Progenitor cell of endocrine pancreas (in vitro differentiated cells): ENCODE measurements at regions not wholly inside any gene's neighbourhood (a gene's known extent, or its start where the extent isn't known, plus 50 kb on each side); places are given as distances from the start of the nearest gene placed in this dataset.

Source experiments
- DNase-seq: peaks from one replicate; pipeline ENCODE4 v3.0.0; 2021; ENCODE audit warnings: low spot score; ENCODE audit not compliant: unreplicated experiment
- H3K27ac Mint-ChIP-seq: 2 replicates; pipeline ENCODE4 v1.8.0; 2021; ENCODE audit warnings: mild to moderate bottlenecking, moderate library complexity, mixed read lengths
- H3K27me3 Mint-ChIP-seq: 2 replicates; pipeline ENCODE4 v1.8.0; 2021; ENCODE audit warnings: mixed read lengths
- H3K36me3 Mint-ChIP-seq: 2 replicates; pipeline ENCODE4 v1.8.0; 2022; ENCODE audit warnings: mixed read lengths; ENCODE audit not compliant: insufficient read depth
- H3K4me1 Mint-ChIP-seq: 2 replicates; pipeline ENCODE4 v1.8.0; 2021; ENCODE audit warnings: low read depth, mixed read lengths
- H3K4me3 Mint-ChIP-seq: 2 replicates; pipeline ENCODE4 v1.8.0; 2021; ENCODE audit warnings: low read depth, mild to moderate bottlenecking, moderate library complexity, mixed read lengths
- H3K9me3 Mint-ChIP-seq: 2 replicates; pipeline ENCODE4 v1.8.0; 2021; ENCODE audit warnings: low read depth, mixed read lengths
- TF ChIP-seq, protein P1 (sequence below): fragments of 200-600 bp; sonication (generic); IDR thresholded peaks from one replicate; pipeline ENCODE4 v1.5.0; 2021; ENCODE audit warnings: antibody characterized with exemption, mild to moderate bottlenecking; ENCODE audit not compliant: unreplicated experiment

DNA sequence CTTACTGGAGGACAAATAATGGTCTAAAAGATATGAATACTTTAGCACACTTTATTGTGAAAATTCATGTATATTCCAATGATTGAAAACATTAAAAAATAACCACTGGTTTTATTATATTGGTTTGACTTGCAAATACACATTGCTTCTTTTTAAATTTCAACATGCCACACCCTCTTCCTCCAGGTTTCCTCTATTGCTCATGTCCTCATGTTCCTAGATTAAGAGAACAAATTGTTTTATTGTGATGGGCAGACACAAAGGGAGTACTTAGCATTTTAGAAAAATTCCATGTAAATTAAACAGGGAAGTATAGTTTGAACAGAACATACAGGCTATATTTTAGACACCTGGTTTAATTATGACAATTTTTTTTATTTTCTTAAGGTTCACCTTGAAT, 230.6 kb upstream of the GPRIN3 start:
- H3K27ac Mint-ChIP-seq = no peak overlapping the region
- no peak for DNase-seq
- TF ChIP-seq, protein P1, sequence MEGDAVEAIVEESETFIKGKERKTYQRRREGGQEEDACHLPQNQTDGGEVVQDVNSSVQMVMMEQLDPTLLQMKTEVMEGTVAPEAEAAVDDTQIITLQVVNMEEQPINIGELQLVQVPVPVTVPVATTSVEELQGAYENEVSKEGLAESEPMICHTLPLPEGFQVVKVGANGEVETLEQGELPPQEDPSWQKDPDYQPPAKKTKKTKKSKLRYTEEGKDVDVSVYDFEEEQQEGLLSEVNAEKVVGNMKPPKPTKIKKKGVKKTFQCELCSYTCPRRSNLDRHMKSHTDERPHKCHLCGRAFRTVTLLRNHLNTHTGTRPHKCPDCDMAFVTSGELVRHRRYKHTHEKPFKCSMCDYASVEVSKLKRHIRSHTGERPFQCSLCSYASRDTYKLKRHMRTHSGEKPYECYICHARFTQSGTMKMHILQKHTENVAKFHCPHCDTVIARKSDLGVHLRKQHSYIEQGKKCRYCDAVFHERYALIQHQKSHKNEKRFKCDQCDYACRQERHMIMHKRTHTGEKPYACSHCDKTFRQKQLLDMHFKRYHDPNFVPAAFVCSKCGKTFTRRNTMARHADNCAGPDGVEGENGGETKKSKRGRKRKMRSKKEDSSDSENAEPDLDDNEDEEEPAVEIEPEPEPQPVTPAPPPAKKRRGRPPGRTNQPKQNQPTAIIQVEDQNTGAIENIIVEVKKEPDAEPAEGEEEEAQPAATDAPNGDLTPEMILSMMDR = no peak
- no peak overlapping the region for H3K4me3 Mint-ChIP-seq
- no peaks in the 10 kb centered on the region for H3K27me3 Mint-ChIP-seq
- peaks cover 8% of the 10 kb centered on the region for H3K9me3 Mint-ChIP-seq
- H3K36me3 Mint-ChIP-seq = no peaks in the 10 kb centered on the region
- H3K4me1 Mint-ChIP-seq = peaks cover 13% of the 10 kb centered on the region

DNA sequence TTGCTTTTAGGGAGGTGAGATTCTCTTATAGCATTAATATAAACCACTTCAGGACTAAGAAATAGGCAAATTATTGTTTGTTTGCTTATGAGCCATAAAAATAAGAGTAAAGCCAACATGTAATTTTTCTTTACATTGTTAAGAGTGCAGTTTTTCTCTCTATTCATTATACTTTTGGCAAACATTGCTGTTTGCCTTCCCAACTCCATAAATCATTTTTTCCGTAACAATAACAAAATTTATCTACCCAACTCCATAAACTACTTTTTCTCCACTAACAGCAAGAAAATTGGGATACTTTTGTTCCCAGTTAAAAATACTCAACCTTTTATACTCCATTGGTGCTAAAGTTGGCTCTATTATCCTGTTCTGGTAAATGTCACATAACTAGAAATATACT, 229.7 kb upstream of the GPRIN3 start:
- no peaks in the 10 kb centered on the region for H3K27me3 Mint-ChIP-seq
- H3K4me1 Mint-ChIP-seq = peaks cover 16% of the 10 kb centered on the region
- no peak overlapping the region for H3K4me3 Mint-ChIP-seq
- no peak for DNase-seq
- TF ChIP-seq, protein P1 = no peak
- peaks cover 8% of the 10 kb centered on the region for H3K9me3 Mint-ChIP-seq
- H3K27ac Mint-ChIP-seq = no peak overlapping the region
- H3K36me3 Mint-ChIP-seq = no peaks in the 10 kb centered on the region

DNA sequence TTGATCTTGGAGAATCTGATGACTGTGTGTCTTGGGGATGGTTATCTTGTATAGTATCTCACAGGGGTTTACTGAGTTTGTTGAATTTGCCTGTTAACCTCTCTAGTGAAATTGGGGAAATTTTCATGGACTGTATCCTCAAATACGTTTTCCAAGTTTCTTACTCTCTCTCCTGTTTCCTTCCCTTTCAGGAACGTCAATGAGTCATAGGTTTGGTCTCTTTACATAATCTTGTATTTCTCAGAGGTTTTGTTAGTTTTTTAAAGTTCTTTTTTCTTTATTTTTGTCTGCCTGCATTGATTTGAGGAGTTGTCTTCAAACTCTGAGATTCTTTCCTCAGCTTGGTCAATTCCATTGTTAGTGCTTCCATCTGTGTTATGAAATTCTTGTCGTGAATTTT, 227.7 kb upstream of the GPRIN3 start:
- no peak overlapping the region for H3K27ac Mint-ChIP-seq
- DNase-seq = no peak

DNA sequence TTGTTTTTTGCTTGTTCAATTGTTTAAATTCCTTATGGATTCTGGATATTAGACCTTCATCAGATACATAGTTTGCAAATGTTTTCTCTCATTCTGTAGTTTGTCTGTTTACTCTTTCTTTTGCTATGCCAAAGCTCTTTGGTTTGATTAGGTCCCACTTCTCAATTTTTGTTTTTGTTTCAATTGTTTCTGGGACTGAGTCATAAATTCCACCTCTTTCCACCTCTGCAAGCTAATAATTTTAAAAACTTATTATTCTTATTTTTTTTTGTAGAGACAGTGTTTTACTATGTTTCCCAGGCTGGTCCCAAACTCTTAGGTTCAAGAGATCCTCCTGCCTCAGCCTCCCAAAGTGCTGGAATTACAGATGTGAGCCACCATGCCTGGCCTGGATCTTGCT, 226.8 kb upstream of the GPRIN3 start:
- Mint-ChIP-seq H3K27me3 (no peaks in the 10 kb centered on the region), H3K27ac (no peak overlapping the region), H3K4me1 (peaks cover 6% of the 10 kb centered on the region), H3K4me3 (no peak overlapping the region), H3K9me3 (peaks cover 8% of the 10 kb centered on the region), H3K36me3 (no peaks in the 10 kb centered on the region)
- TF ChIP-seq, protein P1 = no peak
- no peak for DNase-seq

More for the DNA sequence above, 227.7 kb upstream of the GPRIN3 start:
- Mint-ChIP-seq H3K36me3 (no peaks in the 10 kb centered on the region), H3K27me3 (no peaks in the 10 kb centered on the region), H3K4me1 (peaks cover 10% of the 10 kb centered on the region), H3K9me3 (peaks cover 8% of the 10 kb centered on the region), H3K4me3 (no peak overlapping the region)
- TF ChIP-seq, protein P1 = no peak

DNA sequence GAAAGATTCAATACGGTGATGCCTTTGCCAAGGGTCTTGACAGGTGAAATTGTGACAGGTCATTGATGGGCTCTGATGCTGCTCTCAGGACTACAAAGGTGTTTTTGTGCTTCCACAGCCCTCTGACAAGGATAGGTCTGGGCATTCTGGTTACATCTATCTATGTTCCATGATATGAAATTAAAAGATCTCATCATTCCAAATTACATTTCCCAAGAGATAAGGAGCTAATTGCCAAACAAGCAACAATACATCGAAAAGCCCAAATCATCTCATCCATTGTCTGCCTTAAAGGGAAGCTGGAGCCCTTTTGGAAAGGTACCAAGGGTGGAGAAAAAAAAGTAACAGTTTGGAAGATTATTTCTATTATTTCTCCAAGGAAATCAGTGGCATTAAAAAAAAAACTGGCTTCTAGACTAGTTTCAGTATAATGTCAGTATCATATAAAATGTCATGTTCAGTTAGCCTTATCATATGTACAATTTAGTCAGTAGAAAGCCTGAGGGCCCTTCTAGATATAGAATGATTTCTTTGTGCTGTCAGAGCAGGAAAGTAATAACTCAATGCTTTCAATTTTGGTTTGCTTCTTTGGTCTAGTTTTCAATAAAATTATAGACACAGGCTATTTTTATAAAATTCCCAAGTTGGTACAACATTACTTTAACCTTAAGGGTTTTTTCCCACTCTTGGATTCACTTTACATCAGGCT, 224.5 kb upstream of the GPRIN3 start:
- no peaks in the 10 kb centered on the region for H3K27me3 Mint-ChIP-seq
- TF ChIP-seq, protein P1 = no peak
- DNase-seq = no peak
- no peak overlapping the region for H3K27ac Mint-ChIP-seq
- H3K36me3 Mint-ChIP-seq = no peaks in the 10 kb centered on the region
- H3K9me3 Mint-ChIP-seq = peaks cover 8% of the 10 kb centered on the region
- H3K4me3 Mint-ChIP-seq = no peak overlapping the region
- H3K4me1 Mint-ChIP-seq = peaks cover 5% of the 10 kb centered on the region
